ENCODE measurements at regions not wholly inside any gene's neighbourhood (a gene's known extent, or its start where the extent isn't known, plus 50 kb on each side); places are given as distances from the start of the nearest gene placed in this dataset.
"Not testable (repeated sequence)": the region's sequence is repeated elsewhere in the genome, so short reads cannot be mapped to it uniquely, and the experiment has no call there.

DNA sequence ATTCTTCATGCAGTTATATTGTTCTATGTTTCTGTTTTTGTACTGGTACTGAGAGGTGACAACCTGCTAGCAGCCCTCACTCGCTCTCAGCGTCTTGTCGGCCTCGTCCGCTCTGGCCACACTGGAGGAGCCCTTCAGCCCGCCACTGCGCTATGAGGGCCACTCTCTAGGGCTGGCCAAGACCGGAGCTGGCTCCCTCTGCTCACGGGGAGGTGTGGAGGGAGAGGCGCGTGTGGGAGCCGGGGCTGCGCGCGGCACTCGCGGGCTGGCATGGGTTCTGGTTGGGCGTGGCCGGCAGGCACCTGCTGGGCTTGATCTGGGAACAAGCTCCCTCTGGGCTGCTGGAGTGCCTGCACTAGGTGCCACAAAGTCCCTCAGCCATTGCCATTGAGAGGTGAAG lies 1323.8 kb upstream of the EYS start:
- H3K9me3 ChIP-seq (ENCODE audit: severe bottlenecking) = no peaks in the 10 kb centered on the region
- H3K4me3 ChIP-seq (ENCODE audit: low read depth, low read length) = no peak overlapping the region
- H3K27me3 ChIP-seq (ENCODE audit: insufficient read depth, low read depth, severe bottlenecking) = no peaks in the 10 kb centered on the region
- TF ChIP-seq, protein P1, sequence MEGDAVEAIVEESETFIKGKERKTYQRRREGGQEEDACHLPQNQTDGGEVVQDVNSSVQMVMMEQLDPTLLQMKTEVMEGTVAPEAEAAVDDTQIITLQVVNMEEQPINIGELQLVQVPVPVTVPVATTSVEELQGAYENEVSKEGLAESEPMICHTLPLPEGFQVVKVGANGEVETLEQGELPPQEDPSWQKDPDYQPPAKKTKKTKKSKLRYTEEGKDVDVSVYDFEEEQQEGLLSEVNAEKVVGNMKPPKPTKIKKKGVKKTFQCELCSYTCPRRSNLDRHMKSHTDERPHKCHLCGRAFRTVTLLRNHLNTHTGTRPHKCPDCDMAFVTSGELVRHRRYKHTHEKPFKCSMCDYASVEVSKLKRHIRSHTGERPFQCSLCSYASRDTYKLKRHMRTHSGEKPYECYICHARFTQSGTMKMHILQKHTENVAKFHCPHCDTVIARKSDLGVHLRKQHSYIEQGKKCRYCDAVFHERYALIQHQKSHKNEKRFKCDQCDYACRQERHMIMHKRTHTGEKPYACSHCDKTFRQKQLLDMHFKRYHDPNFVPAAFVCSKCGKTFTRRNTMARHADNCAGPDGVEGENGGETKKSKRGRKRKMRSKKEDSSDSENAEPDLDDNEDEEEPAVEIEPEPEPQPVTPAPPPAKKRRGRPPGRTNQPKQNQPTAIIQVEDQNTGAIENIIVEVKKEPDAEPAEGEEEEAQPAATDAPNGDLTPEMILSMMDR (IDR thresholded peaks at IDR 0.05; ENCODE audit: low read depth, low read length) = no peak
- no peak overlapping the region for H3K27ac ChIP-seq
- H3K36me3 ChIP-seq = no peaks in the 10 kb centered on the region
- no peak for DNase-seq

DNA sequence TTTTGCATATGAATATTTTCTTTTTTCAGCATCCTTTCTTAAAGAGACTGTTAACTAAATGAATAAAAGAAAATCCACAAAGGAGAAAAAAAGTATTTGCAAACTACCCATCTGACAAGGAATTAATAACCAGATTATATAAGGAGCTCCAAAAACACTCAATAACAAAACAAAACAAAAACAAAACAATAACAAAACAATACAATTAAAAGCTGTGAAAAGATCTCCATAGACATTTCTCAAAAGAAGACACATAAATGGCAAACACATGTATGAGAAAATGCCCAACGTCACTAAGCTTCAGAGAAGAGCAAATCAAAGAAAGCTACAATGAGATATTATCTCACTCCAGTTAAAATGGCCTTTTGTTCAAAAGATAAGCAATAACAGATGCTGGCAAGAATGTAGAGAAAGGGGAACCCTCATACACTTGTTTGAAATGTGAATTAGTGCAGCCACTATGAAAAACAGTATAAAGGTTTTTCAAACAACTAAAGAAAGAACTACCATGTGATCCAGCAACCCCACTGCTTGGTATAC lies 1310.0 kb upstream of the EYS start:
- H3K27me3 ChIP-seq (ENCODE audit: insufficient read depth, low read depth, severe bottlenecking) = no peaks in the 10 kb centered on the region
- no peak for DNase-seq
- no peak overlapping the region for H3K27ac ChIP-seq
- no peaks in the 10 kb centered on the region for H3K9me3 ChIP-seq (ENCODE audit: severe bottlenecking)
- H3K36me3 ChIP-seq = no peaks in the 10 kb centered on the region
- H3K4me3 ChIP-seq (ENCODE audit: low read depth, low read length) = no peak overlapping the region
- TF ChIP-seq, protein P1 (IDR thresholded peaks at IDR 0.05; ENCODE audit: low read depth, low read length) = no peak

DNA sequence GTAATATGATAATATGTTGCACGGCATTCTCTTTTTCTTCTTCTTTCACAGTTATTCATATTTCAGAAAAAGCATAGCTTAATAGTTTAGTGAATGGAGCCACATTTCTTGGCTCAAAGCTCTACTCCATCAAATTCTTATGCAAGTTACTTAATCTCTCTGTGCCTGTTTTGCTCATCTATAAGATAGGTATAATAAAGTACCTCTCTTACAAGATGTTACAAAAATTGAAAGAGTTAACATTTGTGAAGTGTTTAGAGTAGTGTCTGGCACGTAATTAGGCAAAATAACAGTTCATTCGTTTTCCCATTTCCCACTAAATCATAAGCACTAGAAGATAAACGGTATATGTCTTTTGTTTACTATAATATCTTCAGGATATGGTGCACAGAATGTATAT lies 1304.4 kb upstream of the EYS start:
- Histone ChIP-seq H3K4me3 (ENCODE audit: low read depth, low read length) (no peak overlapping the region), H3K36me3 (no peaks in the 10 kb centered on the region), H3K27me3 (ENCODE audit: insufficient read depth, low read depth, severe bottlenecking) (no peaks in the 10 kb centered on the region), H3K9me3 (ENCODE audit: severe bottlenecking) (no peaks in the 10 kb centered on the region), H3K27ac (no peak overlapping the region)
- TF ChIP-seq, protein P1 (IDR thresholded peaks at IDR 0.05; ENCODE audit: low read depth, low read length) = no peak
- DNase-seq = no peak

DNA sequence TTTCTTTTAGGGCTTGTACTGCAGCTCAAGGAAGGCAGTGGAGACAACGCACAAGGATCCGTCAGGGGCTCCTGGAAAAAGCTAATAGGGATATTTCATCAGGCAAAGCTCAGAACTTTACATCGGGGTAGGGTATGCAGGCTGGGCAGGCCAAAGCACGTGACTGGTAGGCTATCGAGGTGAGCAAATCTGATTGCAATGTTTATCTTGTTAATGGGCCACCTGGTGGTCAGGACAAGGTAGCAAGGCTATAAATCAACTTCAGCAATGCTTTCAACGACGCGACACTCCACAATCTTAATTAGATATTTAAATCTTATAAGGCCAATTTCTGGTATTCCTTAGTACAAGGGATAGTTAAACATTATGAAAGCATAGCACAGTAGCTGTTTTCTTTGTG lies 1302.8 kb upstream of the EYS start:
- Histone ChIP-seq H3K4me3 (ENCODE audit: low read depth, low read length) (no peak overlapping the region), H3K27me3 (ENCODE audit: insufficient read depth, low read depth, severe bottlenecking) (no peaks in the 10 kb centered on the region), H3K9me3 (ENCODE audit: severe bottlenecking) (no peaks in the 10 kb centered on the region), H3K36me3 (no peaks in the 10 kb centered on the region), H3K27ac (no peak overlapping the region)
- DNase-seq = peak; percentile 23
- TF ChIP-seq, protein P1 (IDR thresholded peaks at IDR 0.05; ENCODE audit: low read depth, low read length) = peak; percentile 39; the same call in 1 of the 2 replicates

DNA sequence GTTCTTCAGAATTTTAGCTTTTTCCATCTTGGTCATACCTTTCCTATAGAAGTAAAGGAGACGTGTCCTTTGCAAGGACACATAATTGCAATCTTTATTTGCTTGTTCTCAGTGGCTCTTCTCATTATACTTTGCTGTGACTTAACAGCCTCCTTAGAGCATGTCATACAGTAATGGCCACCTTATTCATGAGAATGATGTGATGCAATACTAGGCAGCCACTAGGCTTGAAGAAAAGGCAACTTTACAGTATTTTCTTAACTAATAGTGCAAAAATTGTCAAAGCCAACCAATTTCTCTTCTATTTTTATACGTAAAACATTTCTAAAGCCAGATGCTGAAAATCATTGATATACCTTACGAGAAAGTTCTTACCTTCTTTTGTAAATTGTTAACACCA lies 1296.8 kb upstream of the EYS start:
- H3K27ac ChIP-seq = no peak overlapping the region
- no peaks in the 10 kb centered on the region for H3K27me3 ChIP-seq (ENCODE audit: insufficient read depth, low read depth, severe bottlenecking)
- no peak for DNase-seq
- no peak overlapping the region for H3K4me3 ChIP-seq (ENCODE audit: low read depth, low read length)
- no peaks in the 10 kb centered on the region for H3K36me3 ChIP-seq
- TF ChIP-seq, protein P1 (IDR thresholded peaks at IDR 0.05; ENCODE audit: low read depth, low read length) = no peak
- H3K9me3 ChIP-seq (ENCODE audit: severe bottlenecking) = no peaks in the 10 kb centered on the region

DNA sequence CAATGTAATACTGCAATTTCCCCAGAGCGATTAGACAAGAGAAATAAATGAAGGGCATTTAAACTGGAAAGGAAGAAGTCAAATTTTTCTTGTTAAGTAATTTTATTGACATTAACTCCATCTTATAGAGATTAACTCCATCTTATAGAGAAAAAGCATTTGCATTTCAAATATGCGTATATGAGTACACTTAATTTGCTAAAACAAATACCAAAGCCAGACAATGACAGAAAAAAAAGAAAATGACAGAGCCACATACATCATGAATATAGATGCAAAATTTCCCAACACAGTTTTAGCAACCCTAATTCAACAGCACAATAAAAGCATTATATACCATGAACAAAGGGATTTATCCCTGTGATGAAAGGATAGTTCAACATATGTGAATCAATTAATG lies 1293.1 kb upstream of the EYS start:
- no peak for DNase-seq
- TF ChIP-seq, protein P1 (IDR thresholded peaks at IDR 0.05; ENCODE audit: low read depth, low read length) = no peak
- no peak overlapping the region for H3K4me3 ChIP-seq (ENCODE audit: low read depth, low read length)

DNA sequence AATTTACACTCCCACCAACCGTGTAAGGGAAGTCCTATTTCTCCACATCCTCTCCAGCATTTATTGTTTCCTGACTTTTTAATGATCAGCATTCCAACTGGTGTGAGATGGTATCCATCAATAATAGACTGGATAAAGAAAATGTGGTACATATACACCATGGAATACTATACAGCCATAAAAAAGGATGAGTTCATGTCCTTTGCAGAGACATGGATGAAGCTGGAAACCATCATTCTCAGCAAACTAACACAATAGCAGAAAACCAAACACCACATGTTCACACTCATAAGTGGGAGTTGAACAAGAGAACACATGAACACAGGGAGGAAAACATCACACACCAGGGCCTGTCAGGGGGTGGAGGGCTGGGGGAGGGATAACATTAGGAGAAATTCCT lies 1290.6 kb upstream of the EYS start:
- H3K9me3 ChIP-seq (ENCODE audit: severe bottlenecking); H3K27me3 ChIP-seq (ENCODE audit: insufficient read depth, low read depth, severe bottlenecking); H3K4me3 ChIP-seq (ENCODE audit: low read depth, low read length); DNase-seq; H3K27ac ChIP-seq; H3K36me3 ChIP-seq: not testable (repeated sequence)

More for the DNA sequence above, 1293.1 kb upstream of the EYS start:
- Histone ChIP-seq H3K27me3 (ENCODE audit: insufficient read depth, low read depth, severe bottlenecking) (no peaks in the 10 kb centered on the region), H3K36me3 (no peaks in the 10 kb centered on the region), H3K27ac (no peak overlapping the region), H3K9me3 (ENCODE audit: severe bottlenecking) (no peaks in the 10 kb centered on the region)
